KMS-11 (cell line): ENCODE measurements at regions not wholly inside any gene's neighbourhood (a gene's known extent, or its start where the extent isn't known, plus 50 kb on each side); places are given as distances from the start of the nearest gene placed in this dataset.

Source experiments
- H2AFZ ChIP-seq: fragments of 200-600 bp; sonication (generic); 2 replicates; pipeline ENCODE4 v1.6.1; 2016; ENCODE audit warnings: antibody characterized with exemption, mixed run types, low read depth
- H3K27ac ChIP-seq: fragments of 200-600 bp; sonication (generic); 2 replicates; pipeline ENCODE4 v1.6.1; 2016; ENCODE audit warnings: mild to moderate bottlenecking, mixed run types
- H3K27me3 ChIP-seq: fragments of 200-600 bp; sonication (generic); 2 replicates; pipeline ENCODE4 v1.6.1; 2017; ENCODE audit warnings: mild to moderate bottlenecking, low read depth, mixed run types, moderate library complexity; ENCODE audit not compliant: insufficient read depth
- H3K36me3 ChIP-seq: fragments of 200-600 bp; sonication (generic); 2 replicates; pipeline ENCODE4 v1.6.1; 2017; ENCODE audit warnings: mild to moderate bottlenecking, mixed run types; ENCODE audit not compliant: insufficient read depth
- H3K4me1 ChIP-seq: fragments of 200-600 bp; sonication (generic); 2 replicates; pipeline ENCODE4 v1.6.1; 2016; ENCODE audit warnings: mild to moderate bottlenecking, low read depth, mixed run types; ENCODE audit not compliant: poor library complexity, severe bottlenecking
- H3K4me2 ChIP-seq: fragments of 200-600 bp; sonication (generic); 2 replicates; pipeline ENCODE4 v1.7.0; 2016; ENCODE audit warnings: mild to moderate bottlenecking, mixed run types
- H3K4me3 ChIP-seq: fragments of 200-600 bp; sonication (generic); IDR thresholded peaks from 2 replicates; pipeline ENCODE4 v1.6.1; 2017; ENCODE audit warnings: low read depth, low read length, mixed read lengths; ENCODE audit not compliant: insufficient read depth
- H3K79me2 ChIP-seq: fragments of 200-600 bp; sonication (generic); 2 replicates; pipeline ENCODE4 v1.6.1; 2016; ENCODE audit warnings: low read depth, mixed run types; ENCODE audit not compliant: insufficient read depth
- H3K9ac ChIP-seq: fragments of 200-600 bp; sonication (generic); 2 replicates; pipeline ENCODE4 v1.6.1; 2016; ENCODE audit warnings: mild to moderate bottlenecking, mixed run types
- H4K20me1 ChIP-seq: fragments of 200-600 bp; sonication (generic); 2 replicates; pipeline ENCODE4 v1.6.1; 2016; ENCODE audit warnings: mild to moderate bottlenecking, mixed run types; ENCODE audit not compliant: insufficient read depth
- CTCF ChIP-seq: fragments of 200-600 bp; sonication (generic); conservative IDR thresholded peaks from 2 replicates; pipeline ENCODE4 v1.6.1; 2017; ENCODE audit warnings: low read depth, mild to moderate bottlenecking, antibody characterized with exemption, low read length, moderate library complexity, mixed read lengths

- Histone ChIP-seq H3K9ac (no peak overlapping the region), H2AFZ (no peak overlapping the region), H3K4me1 (no peaks in the 10 kb centered on the region), H3K4me2 (no peak overlapping the region), H3K79me2 (no peaks in the 10 kb centered on the region), H4K20me1 (no peaks in the 10 kb centered on the region), H3K27me3 (no peaks in the 10 kb centered on the region), H3K27ac (no peak overlapping the region), H3K4me3 (no peak overlapping the region), H3K36me3 (no peaks in the 10 kb centered on the region)
- no peak for TF ChIP-seq CTCF
Observed at GRCh38 chr4:60885011-60885410, 315.1 kb upstream of the ADGRL3 start.

- Histone ChIP-seq H2AFZ (no peak overlapping the region), H3K27me3 (no peaks in the 10 kb centered on the region), H3K36me3 (no peaks in the 10 kb centered on the region), H3K4me1 (no peaks in the 10 kb centered on the region), H3K4me2 (no peak overlapping the region), H3K9ac (no peak overlapping the region), H3K79me2 (no peaks in the 10 kb centered on the region), H4K20me1 (no peaks in the 10 kb centered on the region), H3K4me3 (no peak overlapping the region), H3K27ac (no peak overlapping the region)
- TF ChIP-seq CTCF = no peak
Observed at GRCh38 chr4:60890743-60891142, 309.4 kb upstream of the ADGRL3 start.

- Histone ChIP-seq H3K27me3 (no peaks in the 10 kb centered on the region), H2AFZ (no peak overlapping the region), H3K4me3 (no peak overlapping the region), H3K9ac (no peak overlapping the region), H3K4me1 (no peaks in the 10 kb centered on the region), H4K20me1 (no peaks in the 10 kb centered on the region), H3K36me3 (no peaks in the 10 kb centered on the region), H3K4me2 (no peak overlapping the region), H3K27ac (no peak overlapping the region), H3K79me2 (no peaks in the 10 kb centered on the region)
- TF ChIP-seq CTCF = no peak
Observed at GRCh38 chr4:60891947-60892346, 308.2 kb upstream of the ADGRL3 start.

GRCh38 chr4:60897415-60897814, 302.7 kb upstream of the ADGRL3 start:
- Histone ChIP-seq H3K27me3 (no peaks in the 10 kb centered on the region), H3K9ac (no peak overlapping the region), H3K79me2 (no peaks in the 10 kb centered on the region), H3K4me1 (no peaks in the 10 kb centered on the region), H2AFZ (no peak overlapping the region), H3K36me3 (no peaks in the 10 kb centered on the region), H3K4me3 (no peak overlapping the region), H3K4me2 (no peak overlapping the region), H4K20me1 (no peaks in the 10 kb centered on the region), H3K27ac (no peak overlapping the region)
- TF ChIP-seq CTCF = no peak

GRCh38 chr4:60905162-60905561, 295.0 kb upstream of the ADGRL3 start:
- Histone ChIP-seq H3K27ac (no peak overlapping the region), H3K79me2 (no peaks in the 10 kb centered on the region), H3K4me3 (no peak overlapping the region), H4K20me1 (no peaks in the 10 kb centered on the region), H3K4me2 (no peak overlapping the region), H3K27me3 (no peaks in the 10 kb centered on the region), H3K4me1 (no peaks in the 10 kb centered on the region), H3K9ac (no peak overlapping the region), H2AFZ (no peak overlapping the region), H3K36me3 (no peaks in the 10 kb centered on the region)
- no peak for TF ChIP-seq CTCF
